ENCODE measurements at regions not wholly inside any gene's neighbourhood (a gene's known extent, or its start where the extent isn't known, plus 50 kb on each side); places are given as distances from the start of the nearest gene placed in this dataset.

DNA sequence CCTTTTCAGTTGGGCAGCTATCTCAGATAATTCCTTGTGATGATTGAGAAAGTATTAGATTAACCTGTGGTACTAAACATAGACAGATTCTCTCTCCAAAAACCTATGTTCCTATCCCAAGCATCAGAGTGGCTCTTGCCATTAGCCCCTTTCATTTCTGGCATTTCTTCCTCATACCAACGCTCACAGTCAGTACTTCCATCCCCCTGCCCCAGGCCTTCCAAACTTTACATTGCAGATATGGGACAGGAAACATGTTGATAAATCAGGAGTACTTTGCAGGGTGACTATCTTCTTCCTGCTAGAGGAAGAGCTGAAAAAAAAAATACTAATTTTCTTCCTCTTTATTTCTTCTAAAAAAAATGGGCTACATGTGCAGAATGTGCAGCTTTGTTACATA is 442.6 kb upstream of the RGMB start:
- CTCF ChIA-PET, result no interaction called here
- H3K4me3 Mint-ChIP-seq (ENCODE audit: low read depth, unreplicated experiment), result no peak overlapping the region
- intact Hi-C loops (cut with micrococcal nuclease; ENCODE audit: unreplicated experiment), result no loop called here

DNA sequence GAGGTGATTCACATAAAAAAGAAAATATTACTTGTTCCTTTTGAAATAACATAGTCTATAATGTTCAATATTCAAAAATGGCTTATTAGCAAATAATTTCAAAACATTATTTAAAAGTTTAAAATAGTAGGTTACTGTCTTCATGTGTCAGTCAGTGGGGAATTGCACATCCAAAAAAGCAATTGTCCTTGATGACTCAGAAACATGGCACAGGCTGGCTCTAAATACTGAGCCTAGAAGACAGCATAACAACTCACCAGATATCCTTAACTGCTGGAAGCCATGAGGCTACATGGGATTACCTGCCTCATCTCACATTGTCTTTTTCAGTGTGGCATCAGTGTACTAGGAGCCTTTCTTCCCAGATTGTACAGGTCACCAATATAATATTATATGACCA is 439.5 kb upstream of the RGMB start:
- H3K36me3 Mint-ChIP-seq (ENCODE audit: insufficient read depth, unreplicated experiment), result no peaks in the 10 kb centered on the region
- TF ChIP-seq, protein P1, sequence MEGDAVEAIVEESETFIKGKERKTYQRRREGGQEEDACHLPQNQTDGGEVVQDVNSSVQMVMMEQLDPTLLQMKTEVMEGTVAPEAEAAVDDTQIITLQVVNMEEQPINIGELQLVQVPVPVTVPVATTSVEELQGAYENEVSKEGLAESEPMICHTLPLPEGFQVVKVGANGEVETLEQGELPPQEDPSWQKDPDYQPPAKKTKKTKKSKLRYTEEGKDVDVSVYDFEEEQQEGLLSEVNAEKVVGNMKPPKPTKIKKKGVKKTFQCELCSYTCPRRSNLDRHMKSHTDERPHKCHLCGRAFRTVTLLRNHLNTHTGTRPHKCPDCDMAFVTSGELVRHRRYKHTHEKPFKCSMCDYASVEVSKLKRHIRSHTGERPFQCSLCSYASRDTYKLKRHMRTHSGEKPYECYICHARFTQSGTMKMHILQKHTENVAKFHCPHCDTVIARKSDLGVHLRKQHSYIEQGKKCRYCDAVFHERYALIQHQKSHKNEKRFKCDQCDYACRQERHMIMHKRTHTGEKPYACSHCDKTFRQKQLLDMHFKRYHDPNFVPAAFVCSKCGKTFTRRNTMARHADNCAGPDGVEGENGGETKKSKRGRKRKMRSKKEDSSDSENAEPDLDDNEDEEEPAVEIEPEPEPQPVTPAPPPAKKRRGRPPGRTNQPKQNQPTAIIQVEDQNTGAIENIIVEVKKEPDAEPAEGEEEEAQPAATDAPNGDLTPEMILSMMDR (IDR thresholded peaks at IDR 0.05; ENCODE audit: unreplicated experiment), result no peak
- peaks cover 3% of the 10 kb centered on the region for H3K9me3 Mint-ChIP-seq (ENCODE audit: low read depth, unreplicated experiment)
- CTCF ChIA-PET, result no interaction called here
- H3K4me1 Mint-ChIP-seq (ENCODE audit: low read depth, unreplicated experiment), result peaks cover 9% of the 10 kb centered on the region
- H3K27ac Mint-ChIP-seq (ENCODE audit: unreplicated experiment), result no peak overlapping the region
- H3K27me3 Mint-ChIP-seq (ENCODE audit: unreplicated experiment), result no peaks in the 10 kb centered on the region
- DNase-seq, result no peak
- intact Hi-C loops (cut with micrococcal nuclease; ENCODE audit: unreplicated experiment), result no loop called here
- H3K4me3 Mint-ChIP-seq (ENCODE audit: low read depth, unreplicated experiment), result no peak overlapping the region
- no TSS peak for BruUV-seq (replicated peaks)

More for the DNA sequence above, 442.6 kb upstream of the RGMB start:
- no TSS peak for BruUV-seq (replicated peaks)
- H3K36me3 Mint-ChIP-seq (ENCODE audit: insufficient read depth, unreplicated experiment), result no peaks in the 10 kb centered on the region
- DNase-seq, result peak; percentile 17
- no peaks in the 10 kb centered on the region for H3K27me3 Mint-ChIP-seq (ENCODE audit: unreplicated experiment)
- peaks cover 9% of the 10 kb centered on the region for H3K4me1 Mint-ChIP-seq (ENCODE audit: low read depth, unreplicated experiment)
- TF ChIP-seq, protein P1 (IDR thresholded peaks at IDR 0.05; ENCODE audit: unreplicated experiment), result no peak
- H3K27ac Mint-ChIP-seq (ENCODE audit: unreplicated experiment), result no peak overlapping the region
- H3K9me3 Mint-ChIP-seq (ENCODE audit: low read depth, unreplicated experiment), result peaks cover 3% of the 10 kb centered on the region

DNA sequence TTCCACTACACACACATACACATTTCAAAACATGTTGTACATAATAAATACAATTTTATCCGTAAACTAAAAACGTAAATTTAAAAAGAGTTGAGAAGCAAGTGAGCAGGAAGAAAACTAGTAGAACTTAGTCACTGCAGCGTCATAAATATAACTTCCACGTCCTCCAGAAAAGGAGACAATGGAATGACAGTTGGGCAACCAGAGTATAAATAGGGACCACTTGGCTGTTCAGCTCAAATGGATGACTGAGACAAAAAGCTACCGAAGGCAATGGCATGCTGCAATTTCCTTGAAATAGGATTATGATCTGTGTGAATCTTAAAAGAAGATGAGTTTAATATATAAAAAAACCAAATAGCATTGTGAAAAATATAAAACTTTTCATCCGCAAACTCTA is 438.5 kb upstream of the RGMB start:
- BruUV-seq (replicated peaks), result no TSS peak
- no peak overlapping the region for H3K27ac Mint-ChIP-seq (ENCODE audit: unreplicated experiment)
- intact Hi-C loops (cut with micrococcal nuclease; ENCODE audit: unreplicated experiment), result no loop called here
- no peak for DNase-seq
- peaks cover 9% of the 10 kb centered on the region for H3K4me1 Mint-ChIP-seq (ENCODE audit: low read depth, unreplicated experiment)
- H3K4me3 Mint-ChIP-seq (ENCODE audit: low read depth, unreplicated experiment), result no peak overlapping the region
- CTCF ChIA-PET, result no interaction called here
- TF ChIP-seq, protein P1 (IDR thresholded peaks at IDR 0.05; ENCODE audit: unreplicated experiment), result no peak
- peaks cover 3% of the 10 kb centered on the region for H3K9me3 Mint-ChIP-seq (ENCODE audit: low read depth, unreplicated experiment)
- H3K36me3 Mint-ChIP-seq (ENCODE audit: insufficient read depth, unreplicated experiment), result no peaks in the 10 kb centered on the region
- H3K27me3 Mint-ChIP-seq (ENCODE audit: unreplicated experiment), result no peaks in the 10 kb centered on the region

DNA sequence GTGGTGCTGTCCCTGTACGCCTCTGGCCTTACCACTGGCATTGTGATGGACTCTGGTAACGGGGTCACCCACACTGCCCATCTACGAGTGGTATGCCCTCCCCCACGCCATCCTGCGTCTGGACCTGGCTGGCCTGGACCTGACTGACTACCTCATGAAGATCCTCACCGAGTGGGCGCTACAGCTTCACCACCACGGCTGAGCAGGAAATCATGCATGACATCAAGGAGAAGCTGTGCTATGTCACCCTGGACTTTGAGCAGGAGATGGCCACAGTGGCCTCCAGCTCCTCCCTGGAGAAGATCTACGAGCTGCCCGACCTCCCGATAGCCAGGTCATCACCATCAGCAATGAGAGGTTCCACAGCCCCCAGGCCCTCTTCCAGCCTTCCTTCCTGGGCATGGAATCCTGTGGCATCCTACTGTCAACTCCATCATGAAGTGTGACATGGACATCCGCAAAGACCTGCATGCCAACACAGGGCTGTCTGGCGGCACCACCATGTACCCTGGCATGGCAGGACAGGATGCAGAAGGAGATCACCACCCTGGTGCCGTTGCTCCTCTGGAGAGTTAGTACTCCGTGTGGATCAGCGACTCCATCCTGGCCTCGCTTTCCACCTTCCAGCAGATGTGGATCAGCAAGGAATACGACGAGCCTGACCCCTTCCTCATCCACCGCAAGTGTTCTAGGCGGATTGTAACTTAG is 434.2 kb upstream of the RGMB start:
- no TSS peak for BruUV-seq (replicated peaks)
- H3K4me3 Mint-ChIP-seq (ENCODE audit: low read depth, unreplicated experiment), result no peak overlapping the region
- no peak overlapping the region for H3K27ac Mint-ChIP-seq (ENCODE audit: unreplicated experiment)
- no peaks in the 10 kb centered on the region for H3K36me3 Mint-ChIP-seq (ENCODE audit: insufficient read depth, unreplicated experiment)
- no peaks in the 10 kb centered on the region for H3K4me1 Mint-ChIP-seq (ENCODE audit: low read depth, unreplicated experiment)
- intact Hi-C loops (cut with micrococcal nuclease; ENCODE audit: unreplicated experiment), result no loop called here
- H3K9me3 Mint-ChIP-seq (ENCODE audit: low read depth, unreplicated experiment), result peaks cover 6% of the 10 kb centered on the region
- CTCF ChIA-PET, result no interaction called here
- TF ChIP-seq, protein P1 (IDR thresholded peaks at IDR 0.05; ENCODE audit: unreplicated experiment), result no peak
- no peak for DNase-seq
- H3K27me3 Mint-ChIP-seq (ENCODE audit: unreplicated experiment), result no peaks in the 10 kb centered on the region
